ENCODE measurements at regions not wholly inside any gene's neighbourhood (a gene's known extent, or its start where the extent isn't known, plus 50 kb on each side); places are given as distances from the start of the nearest gene placed in this dataset.
"Not testable (repeated sequence)": the region's sequence is repeated elsewhere in the genome, so short reads cannot be mapped to it uniquely, and the experiment has no call there.

GRCh38 chr11:128026596-128026995, 560.8 kb downstream of the ETS1 start:
- DNase-seq = no peak

- no peak for DNase-seq
Observed at GRCh38 chr11:128022761-128023160, 564.6 kb downstream of the ETS1 start.

- DNase-seq = no peak
Observed at GRCh38 chr11:128022007-128022368, 565.4 kb downstream of the ETS1 start.

- DNase-seq = no peak
Observed at GRCh38 chr11:128021349-128022006, 565.9 kb downstream of the ETS1 start.

- DNase-seq = no peak
Observed at GRCh38 chr11:128018692-128019091, 568.7 kb downstream of the ETS1 start.

- DNase-seq = no peak
Observed at GRCh38 chr11:128005562-128005961, 581.8 kb downstream of the ETS1 start.

- DNase-seq = no peak
Observed at GRCh38 chr11:127998421-127998820, 588.9 kb downstream of the ETS1 start.

GRCh38 chr11:127997594-127997993, 589.8 kb downstream of the ETS1 start:
- no peak for DNase-seq

GRCh38 chr11:127996825-127997224, 590.5 kb downstream of the ETS1 start:
- no peak for DNase-seq

- no peak for DNase-seq
Observed at GRCh38 chr11:127995921-127996320, 591.4 kb downstream of the ETS1 start.

- DNase-seq = no peak
Observed at GRCh38 chr11:127994736-127995135, 592.6 kb downstream of the ETS1 start.

- no peak for DNase-seq
Observed at GRCh38 chr11:127993788-127994187, 593.6 kb downstream of the ETS1 start.

- no peak for DNase-seq
Observed at GRCh38 chr11:127993281-127993680, 594.1 kb downstream of the ETS1 start.

GRCh38 chr11:127986073-127986472, 601.3 kb downstream of the ETS1 start:
- DNase-seq = no peak

- no peak for DNase-seq
Observed at GRCh38 chr11:127972816-127973215, 614.5 kb downstream of the ETS1 start.

- no peak for DNase-seq
Observed at GRCh38 chr11:127971448-127971847, 615.9 kb downstream of the ETS1 start.

- no peak for DNase-seq
Observed at GRCh38 chr11:127966821-127967220, 620.5 kb downstream of the ETS1 start.

- no peak for DNase-seq
Observed at GRCh38 chr11:127965939-127966668, 621.3 kb downstream of the ETS1 start.

GRCh38 chr11:127962416-127962815, 624.9 kb downstream of the ETS1 start:
- DNase-seq = no peak

GRCh38 chr11:127950162-127950561, 637.2 kb downstream of the ETS1 start:
- no peak for DNase-seq

- DNase-seq = no peak
Observed at GRCh38 chr11:127943763-127944162, 643.6 kb downstream of the ETS1 start.

GRCh38 chr11:127943152-127943551, 644.2 kb downstream of the ETS1 start:
- DNase-seq = no peak

GRCh38 chr11:127941554-127941953, 645.8 kb downstream of the ETS1 start:
- DNase-seq = not testable (repeated sequence)

GRCh38 chr11:127939000-127939399, 648.4 kb downstream of the ETS1 start:
- no peak for DNase-seq
